Cardiac muscle cell (in vitro differentiated cells and primary cell): ENCODE measurements at regions not wholly inside any gene's neighbourhood (a gene's known extent, or its start where the extent isn't known, plus 50 kb on each side); places are given as distances from the start of the nearest gene placed in this dataset.
A peak's percentile ranks its signal among the peaks of the same experiment; 100 is the strongest.

Source experiments
- DNase-seq, 2 donors: peaks; one replicate each; pipeline versions ENCODE4 v3.0.0 to v3.0.0-alpha.2; 2010 to 2017; ENCODE audit warnings: low read depth in 1 of 2, low spot score in 1 of 2
- H3K27ac ChIP-seq: fragments of 200-600 bp; sonication (generic); 2 replicates; pipeline ENCODE4 v1.5.1; 2016
- H3K27me3 ChIP-seq: fragments of 200-600 bp; sonication (generic); 2 replicates; pipeline ENCODE4 v1.6.0; 2016; ENCODE audit warnings: control low read depth
- H3K36me3 ChIP-seq: fragments of 200-600 bp; sonication (generic); 2 replicates; pipeline ENCODE4 v1.5.1; 2016; ENCODE audit warnings: control low read depth
- H3K4me1 ChIP-seq: fragments of 200-600 bp; sonication (generic); 2 replicates; pipeline ENCODE4 v1.8.1; 2017; ENCODE audit warnings: low read depth, mild to moderate bottlenecking, mixed run types
- H3K4me3 ChIP-seq: fragments of 200-600 bp; sonication (generic); 2 replicates; pipeline ENCODE4 v1.5.1; 2016; ENCODE audit warnings: mild to moderate bottlenecking
- H3K9me3 ChIP-seq: fragments of 200-600 bp; sonication (generic); 2 replicates; pipeline ENCODE4 v1.5.1; 2017; ENCODE audit warnings: low read depth, mild to moderate bottlenecking, control low read depth
- TF ChIP-seq, protein P1 (sequence below): IDR thresholded peaks from 2 replicates; pipeline ENCODE4 v1.5.1; 2012; ENCODE audit warnings: low read depth, mild to moderate bottlenecking, low read length

DNA sequence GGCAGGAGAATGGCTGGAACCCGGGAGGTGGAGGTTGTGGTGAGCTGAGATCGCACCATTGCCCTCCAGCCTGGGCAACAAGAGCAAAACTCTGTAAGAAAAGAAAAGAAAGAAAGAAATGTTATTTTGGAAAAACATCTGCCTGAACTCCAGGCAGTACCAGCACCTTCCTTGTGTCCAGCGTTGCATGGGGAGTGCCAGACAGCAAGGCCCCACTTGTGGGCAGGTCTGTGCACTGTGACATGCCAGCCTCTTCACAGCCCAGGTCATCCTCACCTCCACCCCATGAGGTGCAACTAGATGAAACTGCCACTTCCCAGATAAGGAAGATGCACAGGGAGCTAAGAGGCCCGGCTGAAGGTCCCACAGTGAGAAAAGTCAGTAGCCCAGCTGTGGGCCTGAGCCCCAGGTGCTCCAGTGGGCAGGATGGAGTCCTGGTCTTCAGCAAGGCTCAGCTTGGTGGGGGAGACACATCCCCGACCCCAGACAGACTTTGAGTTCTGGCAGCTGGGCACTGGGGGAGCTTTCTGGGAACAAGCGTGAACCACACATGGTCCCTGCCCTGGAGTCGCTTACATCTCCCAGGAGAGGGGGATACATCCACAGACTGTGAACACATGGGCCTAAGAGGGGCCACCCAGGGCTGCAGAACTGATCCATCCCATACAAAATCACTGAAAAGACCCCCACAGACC is 146.9 kb upstream of the IER5L start:
- TF ChIP-seq, protein P1, sequence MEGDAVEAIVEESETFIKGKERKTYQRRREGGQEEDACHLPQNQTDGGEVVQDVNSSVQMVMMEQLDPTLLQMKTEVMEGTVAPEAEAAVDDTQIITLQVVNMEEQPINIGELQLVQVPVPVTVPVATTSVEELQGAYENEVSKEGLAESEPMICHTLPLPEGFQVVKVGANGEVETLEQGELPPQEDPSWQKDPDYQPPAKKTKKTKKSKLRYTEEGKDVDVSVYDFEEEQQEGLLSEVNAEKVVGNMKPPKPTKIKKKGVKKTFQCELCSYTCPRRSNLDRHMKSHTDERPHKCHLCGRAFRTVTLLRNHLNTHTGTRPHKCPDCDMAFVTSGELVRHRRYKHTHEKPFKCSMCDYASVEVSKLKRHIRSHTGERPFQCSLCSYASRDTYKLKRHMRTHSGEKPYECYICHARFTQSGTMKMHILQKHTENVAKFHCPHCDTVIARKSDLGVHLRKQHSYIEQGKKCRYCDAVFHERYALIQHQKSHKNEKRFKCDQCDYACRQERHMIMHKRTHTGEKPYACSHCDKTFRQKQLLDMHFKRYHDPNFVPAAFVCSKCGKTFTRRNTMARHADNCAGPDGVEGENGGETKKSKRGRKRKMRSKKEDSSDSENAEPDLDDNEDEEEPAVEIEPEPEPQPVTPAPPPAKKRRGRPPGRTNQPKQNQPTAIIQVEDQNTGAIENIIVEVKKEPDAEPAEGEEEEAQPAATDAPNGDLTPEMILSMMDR, result no peak
- no peak for DNase-seq
- Histone ChIP-seq H3K4me3 (no peak overlapping the region), H3K27ac (peak overlapping the region; percentile 97), H3K36me3 (no peaks in the 10 kb centered on the region), H3K4me1 (peaks cover 51% of the 10 kb centered on the region), H3K9me3 (no peaks in the 10 kb centered on the region), H3K27me3 (no peaks in the 10 kb centered on the region)

DNA sequence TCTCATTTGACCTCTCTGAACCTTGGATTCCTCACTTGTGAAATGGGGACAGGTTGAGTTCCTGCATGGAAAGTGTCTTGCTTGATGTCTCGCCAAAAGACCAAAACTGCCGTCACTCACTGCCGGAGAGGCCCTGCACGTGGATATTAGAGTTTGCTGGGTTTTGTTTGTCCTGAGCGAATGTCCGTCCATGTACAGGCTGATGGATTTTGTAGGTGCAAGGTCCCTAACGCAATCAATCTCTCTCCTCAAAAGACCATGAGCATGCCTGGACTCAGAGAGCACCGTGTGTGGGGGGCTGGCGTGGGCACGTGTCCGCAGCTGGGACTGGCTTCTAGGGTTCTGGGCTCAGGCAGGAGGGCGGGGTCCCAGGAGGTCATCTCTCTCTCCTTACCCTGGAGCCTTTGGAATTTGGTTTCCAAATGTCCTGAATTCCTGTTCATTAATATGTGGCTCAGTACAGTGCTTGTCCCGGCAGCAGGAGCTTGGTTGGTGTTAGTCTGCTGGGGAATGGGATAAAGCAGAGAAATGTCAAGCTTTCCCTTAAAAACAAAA is 146.0 kb upstream of the IER5L start:
- H3K4me3 ChIP-seq, result no peak overlapping the region
- peaks cover 60% of the 10 kb centered on the region for H3K4me1 ChIP-seq

DNA sequence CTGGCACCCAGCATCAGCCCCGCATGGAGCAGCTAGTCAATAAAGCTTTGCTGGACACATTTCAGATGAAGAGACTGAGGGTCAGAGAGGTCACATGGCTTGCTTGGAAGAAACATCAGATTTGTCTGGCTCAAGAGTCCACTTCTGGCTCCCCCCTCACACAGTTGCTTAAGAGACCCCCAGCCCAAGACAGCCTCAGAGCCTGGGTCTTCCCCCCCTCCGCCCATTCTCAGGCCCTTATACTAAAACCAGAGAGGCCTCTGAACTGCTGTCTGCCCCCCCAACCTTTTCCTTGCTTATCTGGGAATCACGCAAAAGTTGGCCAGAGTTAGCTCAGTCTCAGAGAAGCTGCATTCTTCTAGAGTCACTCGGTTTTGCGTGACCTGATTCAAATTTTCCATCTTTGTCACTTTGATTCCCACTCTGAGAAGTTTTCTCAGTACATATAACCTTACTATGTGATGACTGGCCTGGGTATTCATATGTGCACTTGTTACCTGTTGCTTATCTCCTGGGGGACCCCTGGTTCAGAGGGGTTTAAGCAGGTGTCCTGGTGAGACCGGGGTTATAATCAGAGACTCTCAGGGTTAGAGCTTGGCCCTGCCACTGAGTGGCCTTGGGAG is 145.4 kb upstream of the IER5L start:
- peaks cover 64% of the 10 kb centered on the region for H3K4me1 ChIP-seq
- no peaks in the 10 kb centered on the region for H3K27me3 ChIP-seq
- H3K36me3 ChIP-seq, result no peaks in the 10 kb centered on the region
- TF ChIP-seq, protein P1, result no peak
- DNase-seq, result no peak
- no peak overlapping the region for H3K4me3 ChIP-seq
- no peaks in the 10 kb centered on the region for H3K9me3 ChIP-seq
- peak overlapping the region; percentile 97 for H3K27ac ChIP-seq

More for the DNA sequence above, 146.0 kb upstream of the IER5L start:
- Histone ChIP-seq H3K9me3 (no peaks in the 10 kb centered on the region), H3K27me3 (no peaks in the 10 kb centered on the region), H3K27ac (peak overlapping the region; percentile 97), H3K36me3 (no peaks in the 10 kb centered on the region)
- TF ChIP-seq, protein P1, result no peak
- DNase-seq, result no peak

DNA sequence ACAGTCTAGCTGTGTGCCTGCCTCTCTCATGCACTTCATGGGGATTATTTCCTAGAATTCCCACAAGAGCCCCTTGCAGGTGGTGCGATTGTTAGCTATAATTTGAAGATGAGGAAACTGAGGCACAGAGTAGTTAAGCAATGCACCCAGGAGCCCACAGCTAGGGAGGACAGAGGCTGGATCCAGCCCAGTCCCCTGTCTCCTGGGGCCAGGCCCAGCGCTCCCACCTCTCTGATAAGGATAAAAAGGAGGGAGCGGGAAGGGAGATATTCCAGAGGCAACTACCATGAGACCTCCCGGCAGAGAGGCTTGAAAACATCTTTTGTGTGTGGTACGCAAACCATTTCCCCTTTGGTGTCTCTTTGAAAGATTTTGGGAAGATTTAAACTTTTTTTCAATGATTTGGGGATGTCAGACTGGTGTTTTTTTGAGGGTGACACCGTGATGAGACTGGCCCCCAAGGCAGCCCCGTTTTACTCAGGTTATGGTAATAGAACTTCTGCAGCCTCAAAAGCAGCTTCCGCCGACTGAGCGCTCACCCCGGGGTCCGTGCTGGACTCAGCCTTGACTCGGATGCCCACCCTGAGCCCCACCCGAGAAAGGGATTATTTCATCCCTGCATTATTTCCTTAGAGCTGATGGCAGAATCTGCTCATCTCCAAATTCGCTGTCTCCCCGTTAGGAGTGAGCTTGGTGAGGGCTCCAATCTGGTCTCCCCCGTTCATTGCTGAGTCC is 144.7 kb upstream of the IER5L start:
- Histone ChIP-seq H3K4me1 (peaks cover 61% of the 10 kb centered on the region), H3K36me3 (no peaks in the 10 kb centered on the region), H3K9me3 (no peaks in the 10 kb centered on the region), H3K27ac (peak overlapping the region; percentile 97), H3K27me3 (no peaks in the 10 kb centered on the region), H3K4me3 (no peak overlapping the region)
- TF ChIP-seq, protein P1, result no peak
- DNase-seq, result no peak

DNA sequence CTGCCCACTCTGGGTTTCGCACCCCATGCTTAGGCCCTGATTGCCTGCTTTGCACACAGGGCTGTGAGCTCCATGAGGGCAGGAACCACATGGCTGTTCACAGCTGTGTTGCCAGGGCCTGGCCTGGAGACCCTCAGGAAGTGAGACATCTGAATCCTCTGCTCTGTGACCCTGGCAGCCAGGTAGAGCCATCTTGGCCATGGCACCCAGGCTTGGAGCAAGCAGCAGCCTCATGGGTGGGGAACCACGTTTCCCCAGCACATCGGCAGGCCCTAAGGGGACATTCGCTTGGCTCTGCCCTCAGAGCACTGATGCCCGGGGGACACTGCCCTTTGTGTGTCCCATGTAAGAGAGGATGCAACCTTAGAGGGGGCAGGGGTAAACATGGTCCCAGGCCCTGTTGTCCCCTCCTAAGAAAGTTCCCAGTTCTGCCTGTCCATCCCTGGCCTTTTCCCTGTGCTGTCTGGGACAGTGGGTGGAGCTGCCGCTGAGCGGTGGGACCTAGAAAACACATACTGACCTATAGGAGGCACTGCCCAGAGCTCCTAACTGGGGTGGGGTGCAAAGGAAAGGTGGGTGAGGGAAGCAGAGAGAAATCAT is 144.1 kb upstream of the IER5L start:
- Histone ChIP-seq H3K27ac (peak overlapping the region; percentile 97), H3K36me3 (no peaks in the 10 kb centered on the region), H3K4me3 (no peak overlapping the region), H3K9me3 (no peaks in the 10 kb centered on the region), H3K4me1 (peaks cover 61% of the 10 kb centered on the region), H3K27me3 (no peaks in the 10 kb centered on the region)
- TF ChIP-seq, protein P1, result no peak
- DNase-seq, result no peak
